Lower leg skin (tissue), 4 donors: ENCODE measurements at regions not wholly inside any gene's neighbourhood (a gene's known extent, or its start where the extent isn't known, plus 50 kb on each side); places are given as distances from the start of the nearest gene placed in this dataset.

Experiments used
- DNase-seq, 2 donors: peaks; one replicate each; pipeline ENCODE4 v3.0.0-alpha.2; 2019; ENCODE audit warnings: low spot score in 2 of 2
- H3K4me3 ChIP-seq: fragments of 200-600 bp; sonication (generic); 2 replicates; pipeline ENCODE4 v1.5.1; 2017; ENCODE audit warnings: mild to moderate bottlenecking, low read depth; ENCODE audit not compliant: poor library complexity, severe bottlenecking
- POLR2A ChIP-seq, 2 donors: fragments of 450-650 bp; IDR thresholded peaks; one replicate each; pipeline ENCODE4 v1.6.1; 2016 to 2017; ENCODE audit warnings: antibody characterized with exemption in 2 of 2, mild to moderate bottlenecking in 1 of 2, moderate library complexity in 1 of 2
- WGBS, 2 donors: methylation state at CpG; one replicate each; pipeline ENCODE4 v1.1.5; 2018; 5-methylcytosine and 5-hydroxymethylcytosine counted together
- intact Hi-C: fragments of 100-400 bp; cut with DNase I; formaldehyde crosslinking; loops from one replicate; pipeline ENCODE4 v1.15.0; 2023; ENCODE audit warnings: low total_unique reads
- TF ChIP-seq, protein P1 (sequence below), 3 donors: fragments of 450-650 bp; IDR thresholded peaks; one replicate each; pipeline ENCODE4 v1.5.1; 2016; ENCODE audit warnings: antibody characterized with exemption in 3 of 3, mild to moderate bottlenecking in 3 of 3, moderate library complexity in 2 of 3

DNA sequence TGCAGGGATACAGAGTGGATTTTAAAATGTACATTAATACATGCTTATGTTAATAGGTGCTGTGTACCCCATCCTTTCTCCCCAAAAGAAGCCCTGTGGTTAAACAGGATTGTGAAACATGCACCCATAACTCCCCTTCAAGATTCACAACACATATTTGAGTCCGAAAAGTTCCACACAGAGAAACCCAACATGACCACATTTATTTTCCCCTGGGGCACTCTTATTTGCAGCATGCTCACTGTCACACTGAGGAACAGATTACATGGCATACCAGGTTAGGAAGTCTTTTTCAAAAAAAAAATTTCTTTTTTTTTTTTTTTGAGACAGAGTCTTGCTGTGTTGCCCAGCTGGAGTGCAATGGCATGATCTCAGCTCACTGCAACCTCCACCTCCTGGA, 67.7 kb upstream of the COL5A2 start:
- H3K4me3 ChIP-seq = no peak overlapping the region
- DNase-seq = no peak
- TF ChIP-seq POLR2A (IDR thresholded peaks at IDR 0.05) = no peak
- TF ChIP-seq, protein P1, sequence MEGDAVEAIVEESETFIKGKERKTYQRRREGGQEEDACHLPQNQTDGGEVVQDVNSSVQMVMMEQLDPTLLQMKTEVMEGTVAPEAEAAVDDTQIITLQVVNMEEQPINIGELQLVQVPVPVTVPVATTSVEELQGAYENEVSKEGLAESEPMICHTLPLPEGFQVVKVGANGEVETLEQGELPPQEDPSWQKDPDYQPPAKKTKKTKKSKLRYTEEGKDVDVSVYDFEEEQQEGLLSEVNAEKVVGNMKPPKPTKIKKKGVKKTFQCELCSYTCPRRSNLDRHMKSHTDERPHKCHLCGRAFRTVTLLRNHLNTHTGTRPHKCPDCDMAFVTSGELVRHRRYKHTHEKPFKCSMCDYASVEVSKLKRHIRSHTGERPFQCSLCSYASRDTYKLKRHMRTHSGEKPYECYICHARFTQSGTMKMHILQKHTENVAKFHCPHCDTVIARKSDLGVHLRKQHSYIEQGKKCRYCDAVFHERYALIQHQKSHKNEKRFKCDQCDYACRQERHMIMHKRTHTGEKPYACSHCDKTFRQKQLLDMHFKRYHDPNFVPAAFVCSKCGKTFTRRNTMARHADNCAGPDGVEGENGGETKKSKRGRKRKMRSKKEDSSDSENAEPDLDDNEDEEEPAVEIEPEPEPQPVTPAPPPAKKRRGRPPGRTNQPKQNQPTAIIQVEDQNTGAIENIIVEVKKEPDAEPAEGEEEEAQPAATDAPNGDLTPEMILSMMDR (IDR thresholded peaks at IDR 0.05) = no peak
- intact Hi-C loops = no loop called here
- WGBS, 2 donors = 80 to 84% methylated on average over 1 of the region's 1 CpG

GRCh38 chr2:189248141-189248540, 68.6 kb upstream of the COL5A2 start:
- TF ChIP-seq, protein P1 (IDR thresholded peaks at IDR 0.05) = no peak
- no peak for TF ChIP-seq POLR2A (IDR thresholded peaks at IDR 0.05)
- no peak overlapping the region for H3K4me3 ChIP-seq
- WGBS, 2 donors = 17 to 36% methylated on average over 1 of the region's 1 CpG
- no peak for DNase-seq
- intact Hi-C loops = no loop called here

DNA sequence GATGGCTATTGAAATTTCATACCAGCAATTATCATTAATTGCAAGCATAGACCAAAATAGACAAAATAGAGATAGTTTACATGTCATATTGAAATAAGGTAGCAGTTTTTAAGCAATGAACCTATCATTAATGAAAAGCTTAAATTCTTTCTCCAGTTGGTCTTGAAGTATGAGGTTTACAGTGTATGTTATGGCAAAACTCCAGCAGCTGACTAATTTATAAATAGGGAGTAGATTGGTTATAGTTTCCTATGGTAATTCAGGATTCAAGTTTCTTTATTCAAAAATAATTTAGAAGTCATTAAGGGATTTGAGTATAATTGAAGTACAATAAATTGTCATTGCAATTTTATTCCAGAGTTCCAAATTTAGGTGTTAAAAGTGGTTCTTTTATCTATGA, 69.6 kb upstream of the COL5A2 start:
- intact Hi-C loops = no loop called here
- TF ChIP-seq POLR2A (IDR thresholded peaks at IDR 0.05) = no peak
- TF ChIP-seq, protein P1 (IDR thresholded peaks at IDR 0.05) = no peak
- no peak overlapping the region for H3K4me3 ChIP-seq
- DNase-seq = no peak

- intact Hi-C loops = no loop called here
- H3K4me3 ChIP-seq = no peak overlapping the region
- 96 to 97% methylated on average over 5 of the region's 5 CpGs for WGBS, 2 donors
- no peak for DNase-seq
- TF ChIP-seq POLR2A (IDR thresholded peaks at IDR 0.05) = no peak
- TF ChIP-seq, protein P1 (IDR thresholded peaks at IDR 0.05) = no peak
These were observed 70.3 kb upstream of the COL5A2 start for GRCh38 chr2:189249901-189250300.

DNA sequence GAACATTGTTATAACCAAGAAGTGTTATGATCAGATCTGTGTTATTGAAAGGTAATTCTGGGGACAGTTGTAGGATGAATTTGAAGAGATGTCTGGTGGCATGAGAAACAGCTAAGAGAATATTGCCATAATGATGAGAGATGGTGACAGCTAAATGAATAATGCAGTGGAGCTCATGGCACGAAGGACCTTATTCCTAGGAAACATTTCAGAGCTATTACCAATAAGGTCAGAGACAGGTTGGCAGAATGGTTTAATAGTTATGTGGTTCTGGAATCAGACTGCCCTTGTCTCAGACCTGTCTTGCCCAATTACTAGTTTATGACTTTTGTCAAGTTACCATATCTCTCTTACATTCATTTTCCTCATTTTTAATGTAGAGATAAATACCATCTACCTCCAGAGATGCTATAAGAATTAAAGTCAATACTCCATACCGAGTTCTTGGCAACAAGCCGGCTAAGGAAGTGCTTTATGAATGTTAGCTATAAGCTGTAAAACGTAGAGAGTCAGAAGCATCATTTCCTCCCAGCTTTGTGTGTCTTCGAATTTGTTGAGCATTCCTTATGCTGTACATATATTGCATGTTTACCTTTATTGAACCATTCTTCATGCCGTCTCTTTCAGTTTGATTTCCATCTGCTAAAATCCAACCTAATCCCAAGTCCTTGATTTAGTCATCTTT, 73.6 kb upstream of the COL5A2 start:
- WGBS, 2 donors = 38 to 42% methylated on average over 6 of the region's 6 CpGs
- TF ChIP-seq, protein P1 (IDR thresholded peaks at IDR 0.05) = no peak
- TF ChIP-seq POLR2A (IDR thresholded peaks at IDR 0.05) = no peak
- no peak overlapping the region for H3K4me3 ChIP-seq
- intact Hi-C loops = no loop called here
- DNase-seq = no peak

- DNase-seq = no peak
- no peak overlapping the region for H3K4me3 ChIP-seq
- TF ChIP-seq, protein P1 (IDR thresholded peaks at IDR 0.05) = no peak
- no peak for TF ChIP-seq POLR2A (IDR thresholded peaks at IDR 0.05)
- intact Hi-C loops = no loop called here
These were observed 74.3 kb upstream of the COL5A2 start for GRCh38 chr2:189253836-189254235.
